Testis (tissue), 2 donors: ENCODE measurements at regions not wholly inside any gene's neighbourhood (a gene's known extent, or its start where the extent isn't known, plus 50 kb on each side); places are given as distances from the start of the nearest gene placed in this dataset.

Experiments
- DNase-seq: peaks from one replicate; pipeline ENCODE4 v3.0.0-alpha.2; 2019
- H3K27ac ChIP-seq, 2 donors: fragments of 200-600 bp; sonication (generic); one replicate each; pipeline ENCODE4 v1.5.1; 2019
- H3K27me3 ChIP-seq: fragments of 200-600 bp; sonication (generic); one replicate; pipeline ENCODE4 v1.5.1; 2019
- H3K36me3 ChIP-seq: fragments of 200-600 bp; sonication (generic); one replicate; pipeline ENCODE4 v1.5.1; 2017; ENCODE audit warnings: low read depth; ENCODE audit errors: missing control alignments
- H3K4me1 ChIP-seq: fragments of 200-600 bp; sonication (generic); one replicate; pipeline ENCODE4 v1.5.1; 2019
- H3K4me3 ChIP-seq, 2 donors: fragments of 200-600 bp; sonication (generic); one replicate each; pipeline ENCODE4 v1.5.1; 2017 to 2019
- H3K9me3 ChIP-seq: fragments of 200-600 bp; sonication (generic); one replicate; pipeline ENCODE4 v1.5.1; 2017
- CTCF ChIP-seq, 3 experiments: fragments of 450-650 bp in 2 of 3; fragments of 200-600 bp in 1 of 3; sonication (generic) in 1 of 3; IDR thresholded peaks; one replicate each; pipeline ENCODE4 v1.5.1; 2016 to 2019; ENCODE audit warnings: antibody characterized with exemption in 3 of 3, mild to moderate bottlenecking in 2 of 3, moderate library complexity in 1 of 3
- POLR2A ChIP-seq: fragments of 450-650 bp; IDR thresholded peaks from one replicate; pipeline ENCODE4 v1.6.1; 2017; ENCODE audit warnings: antibody characterized with exemption, mild to moderate bottlenecking, moderate library complexity
- WGBS, 2 donors: methylation state at CpG; one replicate each; pipeline ENCODE4 v1.1.5; 2018; 5-methylcytosine and 5-hydroxymethylcytosine counted together
- intact Hi-C: fragments of 100-400 bp; cut with DNase I; formaldehyde crosslinking; loops from one replicate; pipeline ENCODE4 v1.15.1; 2023; ENCODE audit warnings: low total_unique reads

- Histone ChIP-seq H3K4me3 (no peak overlapping the region), H3K4me1 (peaks cover 27% of the 10 kb centered on the region), H3K36me3 (no peaks in the 10 kb centered on the region), H3K27ac (no peak overlapping the region), H3K9me3 (no peaks in the 10 kb centered on the region), H3K27me3 (no peaks in the 10 kb centered on the region)
- no peak for TF ChIP-seq CTCF (IDR thresholded peaks at IDR 0.05)
- no peak for TF ChIP-seq POLR2A
- WGBS, 2 donors: 83 to 86% methylated on average over 1 of the region's 1 CpG
- intact Hi-C loops: loop anchor here (10.0 kb wide), 1 partner anchor 673 kb away; no protein-coding TSS in a partner anchor
- DNase-seq: no peak
These were observed 59.6 kb upstream of the PRDX6 start for GRCh38 chr1:173417563-173417962.

- Histone ChIP-seq H3K4me1 (peaks cover 24% of the 10 kb centered on the region), H3K36me3 (no peaks in the 10 kb centered on the region), H3K27me3 (no peaks in the 10 kb centered on the region), H3K9me3 (no peaks in the 10 kb centered on the region), H3K27ac (no peak overlapping the region), H3K4me3 (no peak overlapping the region)
- DNase-seq: no peak
- intact Hi-C loops: loop anchor here (10.0 kb wide), 1 partner anchor 674 kb away; no protein-coding TSS in a partner anchor
- WGBS, 2 donors: 86 to 88% methylated on average over 11 of the region's 11 CpGs
- TF ChIP-seq CTCF (IDR thresholded peaks at IDR 0.05) (no peak), POLR2A (no peak)
These were observed 58.8 kb upstream of the PRDX6 start for GRCh38 chr1:173418107-173418985.

- TF ChIP-seq CTCF (IDR thresholded peaks at IDR 0.05): peak; percentile 91 to 97 (median 95)
- TF ChIP-seq POLR2A: no peak
- no peaks in the 10 kb centered on the region for H3K36me3 ChIP-seq
- peak; percentile 74 for DNase-seq
- peak overlapping the region in 1 of 2 donors; percentile 6 for H3K27ac ChIP-seq
- H3K4me1 ChIP-seq: peaks cover 11% of the 10 kb centered on the region
- H3K9me3 ChIP-seq: no peaks in the 10 kb centered on the region
- intact Hi-C loops: loop anchor here (10.0 kb wide), 1 partner anchor 404 kb away; the partner anchor contains the start of genes CENPL and DARS2
- H3K4me3 ChIP-seq: no peak overlapping the region
- WGBS, 2 donors: 12 to 15% methylated on average over 7 of the region's 7 CpGs
- no peaks in the 10 kb centered on the region for H3K27me3 ChIP-seq
These were observed 56.8 kb upstream of the PRDX6 start for GRCh38 chr1:173420330-173420806.

DNA sequence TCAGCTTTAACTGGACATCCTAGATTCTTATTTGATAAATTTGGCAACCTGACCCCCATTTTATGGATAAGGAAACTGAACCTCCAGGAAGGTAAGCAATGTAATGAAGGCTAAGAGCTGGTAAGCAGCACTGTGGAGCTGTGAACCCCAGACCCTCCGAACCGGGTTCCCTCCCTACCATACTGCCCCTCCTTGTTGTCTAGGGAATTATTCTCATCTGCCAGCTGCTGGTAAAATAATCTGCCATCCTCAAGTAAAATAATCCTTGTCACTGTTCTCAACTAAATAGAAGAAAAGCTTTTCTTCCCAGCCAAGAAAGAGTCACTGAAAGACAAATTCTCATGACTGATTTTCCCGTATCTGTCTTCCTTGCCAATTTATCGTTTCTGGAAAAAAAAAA, 55.8 kb upstream of the PRDX6 start:
- no peak for DNase-seq
- Histone ChIP-seq H3K27ac (no peak overlapping the region), H3K4me1 (peaks cover 11% of the 10 kb centered on the region), H3K27me3 (no peaks in the 10 kb centered on the region), H3K36me3 (no peaks in the 10 kb centered on the region), H3K9me3 (no peaks in the 10 kb centered on the region), H3K4me3 (no peak overlapping the region)
- intact Hi-C loops: loop anchor here (10.0 kb wide), 1 partner anchor 404 kb away; the partner anchor contains the start of genes CENPL and DARS2
- TF ChIP-seq POLR2A: no peak
- no peak for TF ChIP-seq CTCF (IDR thresholded peaks at IDR 0.05)
- WGBS, 2 donors: 46 to 73% methylated on average over 4 of the region's 4 CpGs
